A673 (cell line): ENCODE measurements at regions not wholly inside any gene's neighbourhood (a gene's known extent, or its start where the extent isn't known, plus 50 kb on each side); places are given as distances from the start of the nearest gene placed in this dataset.

Experiments
- EZH2 ChIP-seq: fragments of 200-600 bp; sonication (generic); IDR thresholded peaks from 2 replicates; pipeline ENCODE4 v1.6.1; 2017; ENCODE audit warnings: borderline replicate concordance, low read depth, mild to moderate bottlenecking, mixed read lengths, antibody characterized with exemption, low read length; ENCODE audit not compliant: poor library complexity, severe bottlenecking
- TF ChIP-seq, protein P1 (sequence below): fragments of 300-800, 200-600 bp; sonication (generic); conservative IDR thresholded peaks from 2 replicates; pipeline ENCODE4 v1.5.1; 2017; ENCODE audit warnings: low read depth, mild to moderate bottlenecking, antibody characterized with exemption, low read length, moderate library complexity, mixed read lengths

DNA sequence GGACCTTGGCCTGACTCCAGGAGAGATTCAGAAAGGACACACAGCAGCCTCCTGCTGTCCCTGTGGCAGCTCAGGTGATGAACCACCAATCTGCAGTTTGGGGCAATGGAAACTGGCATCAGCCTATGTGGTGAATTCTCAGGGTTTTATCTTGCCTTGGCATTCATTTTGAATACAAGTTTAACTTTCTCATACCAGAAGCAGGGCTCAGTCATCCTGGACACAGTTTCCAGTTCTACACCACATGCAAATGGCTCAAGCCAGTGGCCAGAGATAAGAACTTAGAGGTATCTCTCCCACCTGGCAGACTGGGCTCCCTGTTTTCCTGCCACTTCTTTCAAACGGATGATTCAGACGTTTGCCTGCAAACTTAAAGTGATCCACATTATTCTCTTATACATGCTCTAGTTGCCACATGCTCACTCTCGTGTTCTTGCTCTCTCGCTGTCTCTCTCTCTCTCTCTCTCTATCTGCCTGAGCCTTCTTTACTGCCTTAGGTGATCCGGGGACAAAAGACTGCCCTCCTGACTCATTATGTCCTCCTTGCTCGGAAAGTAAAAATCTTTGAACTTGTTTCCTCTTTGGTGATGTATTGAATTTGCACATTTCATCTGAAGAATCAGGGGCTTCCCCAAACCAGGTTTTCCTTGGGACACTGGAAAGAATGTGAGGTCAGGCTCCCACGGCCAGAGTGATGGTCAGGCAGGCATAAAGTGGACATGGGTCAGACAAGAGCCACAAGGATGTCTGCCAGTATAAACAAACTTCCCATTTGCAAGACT is 99.6 kb upstream of the STT3B start:
- TF ChIP-seq, protein P1, sequence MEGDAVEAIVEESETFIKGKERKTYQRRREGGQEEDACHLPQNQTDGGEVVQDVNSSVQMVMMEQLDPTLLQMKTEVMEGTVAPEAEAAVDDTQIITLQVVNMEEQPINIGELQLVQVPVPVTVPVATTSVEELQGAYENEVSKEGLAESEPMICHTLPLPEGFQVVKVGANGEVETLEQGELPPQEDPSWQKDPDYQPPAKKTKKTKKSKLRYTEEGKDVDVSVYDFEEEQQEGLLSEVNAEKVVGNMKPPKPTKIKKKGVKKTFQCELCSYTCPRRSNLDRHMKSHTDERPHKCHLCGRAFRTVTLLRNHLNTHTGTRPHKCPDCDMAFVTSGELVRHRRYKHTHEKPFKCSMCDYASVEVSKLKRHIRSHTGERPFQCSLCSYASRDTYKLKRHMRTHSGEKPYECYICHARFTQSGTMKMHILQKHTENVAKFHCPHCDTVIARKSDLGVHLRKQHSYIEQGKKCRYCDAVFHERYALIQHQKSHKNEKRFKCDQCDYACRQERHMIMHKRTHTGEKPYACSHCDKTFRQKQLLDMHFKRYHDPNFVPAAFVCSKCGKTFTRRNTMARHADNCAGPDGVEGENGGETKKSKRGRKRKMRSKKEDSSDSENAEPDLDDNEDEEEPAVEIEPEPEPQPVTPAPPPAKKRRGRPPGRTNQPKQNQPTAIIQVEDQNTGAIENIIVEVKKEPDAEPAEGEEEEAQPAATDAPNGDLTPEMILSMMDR, result no peak
- TF ChIP-seq EZH2, result no peak
